HCT116 (cell line): ENCODE measurements at regions not wholly inside any gene's neighbourhood (a gene's known extent, or its start where the extent isn't known, plus 50 kb on each side); places are given as distances from the start of the nearest gene placed in this dataset.

Experiments
- ATAC-seq: fragments of 200-7000 bp; cut with Tn5 transposase; 2 replicates; pipeline ENCODE4 v1.9.1; 2020; ENCODE audit warnings: mild to moderate bottlenecking, moderate library complexity
- BruUV-seq: library from RNA; stranded (reverse); fragments of 400-500 nt; replicated peaks from 2 replicates; lab custom pipeline; 2021; lab: Mats Ljungman, UMichigan
- CTCF ChIA-PET: fragments of 300-600 bp; sonication (Branson Sonifier 250); formaldehyde crosslinking; loops from one replicate; lab custom pipeline; 2021; ENCODE audit warnings: antibody characterized with exemption; lab: Charles Lee
- POLR2A ChIA-PET: fragments of 300-600, 350-600 bp; sonication (Branson Sonifier 250); formaldehyde crosslinking; loops from one replicate; lab custom pipeline; 2021; ENCODE audit warnings: antibody characterized with exemption; lab: Charles Lee
- RAD21 ChIA-PET, 2 experiments: fragments of 300-600 bp; sonication (Branson Sonifier 250); formaldehyde crosslinking; loops; one replicate each; lab custom pipeline; 2023; ENCODE audit warnings: low total read pairs in 2 of 2; ENCODE audit not compliant: uncharacterized antibody in 2 of 2, unreplicated experiment in 2 of 2, low non-redundant PET in 1 of 2; lab: Charles Lee
- DNase-seq: peaks from one replicate; pipeline ENCODE4 v3.0.0-alpha.2; 2010; ENCODE audit warnings: low read depth, low spot score
- H2AFZ ChIP-seq: fragments of 200-600 bp; shearing (Covaris generic), sonication (generic); 2 replicates; pipeline ENCODE4 v1.6.1; 2017; ENCODE audit warnings: low read depth, mixed run types, mixed read lengths, antibody characterized with exemption, low read length; ENCODE audit not compliant: poor library complexity, severe bottlenecking
- H3K27ac ChIP-seq: 2 replicates; pipeline ENCODE4 v1.5.1; 2012; ENCODE audit warnings: low read depth, low read length
- H3K27me3 ChIP-seq: fragments of 200-600 bp; sonication (generic); 2 replicates; pipeline ENCODE4 v1.6.1; 2016; ENCODE audit warnings: mixed run types, low read length, mixed read lengths; ENCODE audit not compliant: insufficient read depth
- H3K36me3 ChIP-seq, 2 experiments: fragments of 200-500 bp in 1 of 2; fragments of 200-600 bp in 1 of 2; sonication (Bioruptor generic) in 1 of 2; sonication (generic) in 1 of 2; 2 replicates each; pipeline versions ENCODE4 v1.5.1 to v1.6.1; 2014 to 2016; ENCODE audit warnings: low read length in 2 of 2, inconsistent platforms in 1 of 2, mixed read lengths in 1 of 2, mixed run types in 1 of 2; ENCODE audit not compliant: insufficient read depth in 2 of 2, control insufficient read depth in 1 of 2
- H3K4me1 ChIP-seq, 2 experiments: fragments of 200-600 bp in 1 of 2; sonication (generic) in 1 of 2; 2 replicates each; pipeline versions ENCODE4 v1.5.1 to v1.6.1; 2012 to 2017; ENCODE audit warnings: low read length in 2 of 2, inconsistent platforms in 1 of 2, mild to moderate bottlenecking in 1 of 2, mixed read lengths in 1 of 2, mixed run types in 1 of 2, moderate library complexity in 1 of 2; ENCODE audit not compliant: insufficient read depth in 2 of 2, control insufficient read depth in 1 of 2
- H3K4me2 ChIP-seq: fragments of 200-600 bp; sonication (generic); 2 replicates; pipeline ENCODE4 v1.6.1; 2017; ENCODE audit warnings: mixed run types, low read length, mixed read lengths
- H3K4me3 ChIP-seq, 2 experiments: fragments of 200-600 bp in 1 of 2; sonication (generic) in 1 of 2; replicated peaks in 1 of 2; 2 replicates each; pipeline ENCODE4 v1.5.1; 2011 to 2016; ENCODE audit warnings: low read length in 2 of 2, control low read depth in 1 of 2, low read depth in 1 of 2, mild to moderate bottlenecking in 1 of 2, mixed read lengths in 1 of 2, mixed run types in 1 of 2
- H3K79me2 ChIP-seq: fragments of 200-600 bp; sonication (generic); 2 replicates; pipeline ENCODE4 v1.6.1; 2017; ENCODE audit warnings: mild to moderate bottlenecking, mixed run types, low read length, moderate library complexity, mixed read lengths; ENCODE audit not compliant: insufficient read depth
- H3K9ac ChIP-seq: fragments of 200-600 bp; sonication (generic); 2 replicates; pipeline ENCODE4 v1.6.1; 2016; ENCODE audit warnings: low read length, mixed read lengths
- H3K9me2 ChIP-seq: fragments of 200-600 bp; sonication (generic), shearing (Covaris generic); 2 replicates; pipeline ENCODE4 v1.6.1; 2017; ENCODE audit warnings: mixed run types, mild to moderate bottlenecking, moderate library complexity; ENCODE audit not compliant: insufficient read depth
- H3K9me3 ChIP-seq, 2 experiments: fragments of 200-500 bp in 1 of 2; fragments of 200-600 bp in 1 of 2; sonication (Bioruptor generic) in 1 of 2; sonication (generic) in 1 of 2; 2 replicates each; pipeline ENCODE4 v1.6.1; 2014 to 2017; ENCODE audit warnings: low read length in 2 of 2, mixed read lengths in 2 of 2, inconsistent platforms in 1 of 2, low read depth in 1 of 2, mild to moderate bottlenecking in 1 of 2, mixed run types in 1 of 2, moderate library complexity in 1 of 2; ENCODE audit not compliant: control insufficient read depth in 1 of 2, insufficient read depth in 1 of 2
- H4K20me1 ChIP-seq: fragments of 200-600 bp; sonication (generic), shearing (Covaris generic); 2 replicates; pipeline ENCODE4 v1.6.1; 2017; ENCODE audit warnings: mixed run types, mild to moderate bottlenecking, moderate library complexity; ENCODE audit not compliant: insufficient read depth
- ATF3 ChIP-seq: IDR thresholded peaks from 2 replicates; pipeline ENCODE4 v1.6.1; 2012
- CBX3 ChIP-seq: IDR thresholded peaks from 2 replicates; pipeline ENCODE4 v1.6.1; 2012; ENCODE audit warnings: low read depth
- CEBPB ChIP-seq: IDR thresholded peaks from 2 replicates; pipeline ENCODE4 v1.6.1; 2012; ENCODE audit warnings: low read depth
- CTCF ChIP-seq, 3 experiments: fragments of 200-600 bp in 1 of 3; sonication (generic) in 1 of 3; IDR thresholded peaks in 2 of 3; conservative IDR thresholded peaks in 1 of 3; 2 replicates each; pipeline ENCODE4 v1.5.1; 2012 to 2017; ENCODE audit warnings: low read depth in 2 of 3, low read length in 2 of 3, antibody characterized with exemption in 1 of 3, borderline replicate concordance in 1 of 3, control low read depth in 1 of 3, mild to moderate bottlenecking in 1 of 3, mixed read lengths in 1 of 3, mixed run types in 1 of 3, moderate library complexity in 1 of 3; ENCODE audit not compliant: insufficient read depth in 1 of 3
- ELF1 ChIP-seq: IDR thresholded peaks from 2 replicates; pipeline ENCODE4 v1.6.1; 2012; ENCODE audit warnings: low read depth, borderline replicate concordance
- EZH2 ChIP-seq: fragments of 200-600 bp; sonication (generic); IDR thresholded peaks from 2 replicates; pipeline ENCODE4 v1.6.1; 2017; ENCODE audit warnings: antibody characterized with exemption, mixed run types
- EZH2phosphoT487 ChIP-seq: fragments of 200-600 bp; IDR thresholded peaks from 2 replicates; pipeline ENCODE4 v1.6.1; 2018; ENCODE audit warnings: antibody characterized with exemption, borderline replicate concordance
- FOSL1 ChIP-seq: IDR thresholded peaks from 2 replicates; pipeline ENCODE4 v1.6.1; 2012; ENCODE audit warnings: low read depth
- JUND ChIP-seq: IDR thresholded peaks from 2 replicates; pipeline ENCODE4 v1.6.1; 2012
- MAX ChIP-seq: IDR thresholded peaks from 2 replicates; pipeline ENCODE4 v1.6.1; 2012
- POLR2A ChIP-seq: IDR thresholded peaks from 2 replicates; pipeline ENCODE4 v1.7.0; 2011; ENCODE audit warnings: borderline replicate concordance; ENCODE audit not compliant: insufficient read depth, insufficient read length; ENCODE audit errors: extremely low read depth
- POLR2AphosphoS5 ChIP-seq: IDR thresholded peaks from 2 replicates; pipeline ENCODE4 v1.6.1; 2011; ENCODE audit warnings: mild to moderate bottlenecking, low read depth, low read length, moderate library complexity
- RAD21 ChIP-seq: IDR thresholded peaks from 2 replicates; pipeline ENCODE4 v1.6.1; 2012; ENCODE audit warnings: low read depth, mild to moderate bottlenecking
- REST ChIP-seq: IDR thresholded peaks from 2 replicates; pipeline ENCODE4 v1.6.1; 2012; ENCODE audit warnings: low read depth
- SIN3A ChIP-seq: IDR thresholded peaks from 2 replicates; pipeline ENCODE4 v1.6.1; 2012; ENCODE audit warnings: low read depth
- SP1 ChIP-seq: IDR thresholded peaks from 2 replicates; pipeline ENCODE4 v1.6.1; 2012; ENCODE audit warnings: low read depth
- YY1 ChIP-seq: IDR thresholded peaks from 2 replicates; pipeline ENCODE4 v1.6.1; 2011; ENCODE audit warnings: low read length, low read depth, moderate library complexity, mild to moderate bottlenecking; ENCODE audit not compliant: insufficient replicate concordance; ENCODE audit errors: extremely low read depth
- ZBTB33 ChIP-seq: IDR thresholded peaks from 2 replicates; pipeline ENCODE4 v1.6.1; 2011; ENCODE audit warnings: mild to moderate bottlenecking, low read length, moderate library complexity; ENCODE audit not compliant: insufficient replicate concordance; ENCODE audit errors: extremely low read depth
- ZFX ChIP-seq: fragments of 450-650 bp; IDR thresholded peaks from 2 replicates; pipeline ENCODE4 v1.6.1; 2017
- ZNF274 ChIP-seq: fragments of 200-500 bp; sonication (Bioruptor generic); IDR thresholded peaks from 2 replicates; pipeline ENCODE4 v1.6.1; 2014; ENCODE audit warnings: mild to moderate bottlenecking, low read depth, low read length, inconsistent platforms
- intact Hi-C: fragments of 100-400 bp; cut with micrococcal nuclease; formaldehyde crosslinking; loops from 2 replicates; pipeline ENCODE4 v1.10.0; 2022

GRCh38 chr16:79981814-79982213 is 381.3 kb upstream of the MAF start:
- Histone ChIP-seq H3K27ac (no peak overlapping the region), H3K9me3 (peaks cover 35 to 55% of the 10 kb centered on the region in 2 experiments; a peak in 2 of 4 replicates), H3K9ac (no peak overlapping the region), H4K20me1 (no peaks in the 10 kb centered on the region), H3K4me2 (no peak overlapping the region), H3K4me3 (no peak overlapping the region), H3K4me1 (no peaks in the 10 kb centered on the region), H3K36me3 (no peaks in the 10 kb centered on the region), H2AFZ (no peak overlapping the region), H3K79me2 (no peaks in the 10 kb centered on the region), H3K9me2 (no peaks in the 10 kb centered on the region), H3K27me3 (no peaks in the 10 kb centered on the region)
- BruUV-seq = no TSS peak
- ChIA-PET CTCF (no interaction called here), RAD21 (no interaction called here), POLR2A (no interaction called here)
- intact Hi-C loops = no loop called here
- DNase-seq (no peak), ATAC-seq (no peak)
- TF ChIP-seq SIN3A (no peak), CTCF (IDR thresholded peaks at IDR 0.05 in 2 of 3, conservative IDR thresholded peaks at IDR 0.05 in 1 of 3; ENCODE audit: borderline replicate concordance in 1 of 3, insufficient read depth in 1 of 3, low read depth in 2 of 3, low read length in 2 of 3) (no peak), REST (no peak), EZH2 (no peak), ZNF274 (no peak), EZH2phosphoT487 (no peak), RAD21 (no peak), POLR2AphosphoS5 (no peak), JUND (no peak), SP1 (no peak), FOSL1 (no peak), MAX (no peak), ATF3 (no peak), CBX3 (no peak), ZFX (no peak), ZBTB33 (no peak), CEBPB (no peak), POLR2A (no peak), ELF1 (no peak), YY1 (no peak)
